ENCODE measurements at regions not wholly inside any gene's neighbourhood (a gene's known extent, or its start where the extent isn't known, plus 50 kb on each side); places are given as distances from the start of the nearest gene placed in this dataset.

DNA sequence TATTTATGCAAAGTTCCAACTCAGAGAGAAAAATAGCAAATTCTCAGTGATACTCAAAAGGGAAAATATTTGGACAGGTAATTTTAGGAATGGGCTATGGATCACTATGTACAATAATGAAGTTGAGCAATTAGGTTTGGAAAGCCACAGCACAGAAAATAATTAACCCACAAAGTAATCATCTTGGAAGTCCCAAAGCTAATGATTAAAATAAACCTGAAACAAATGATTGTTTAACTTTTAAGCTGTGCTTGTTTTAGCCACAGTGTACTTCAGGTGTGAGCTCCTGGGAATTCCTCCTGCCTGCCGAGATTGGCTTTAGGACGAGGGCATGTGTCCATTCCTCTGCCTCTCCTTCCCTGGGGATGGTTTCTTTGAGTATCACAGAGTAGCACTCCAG is 403.9 kb downstream of the ZSWIM6 start:
- no peak for DNase-seq (ENCODE audit: low read depth in 1 of 2, low spot score in 1 of 2)

DNA sequence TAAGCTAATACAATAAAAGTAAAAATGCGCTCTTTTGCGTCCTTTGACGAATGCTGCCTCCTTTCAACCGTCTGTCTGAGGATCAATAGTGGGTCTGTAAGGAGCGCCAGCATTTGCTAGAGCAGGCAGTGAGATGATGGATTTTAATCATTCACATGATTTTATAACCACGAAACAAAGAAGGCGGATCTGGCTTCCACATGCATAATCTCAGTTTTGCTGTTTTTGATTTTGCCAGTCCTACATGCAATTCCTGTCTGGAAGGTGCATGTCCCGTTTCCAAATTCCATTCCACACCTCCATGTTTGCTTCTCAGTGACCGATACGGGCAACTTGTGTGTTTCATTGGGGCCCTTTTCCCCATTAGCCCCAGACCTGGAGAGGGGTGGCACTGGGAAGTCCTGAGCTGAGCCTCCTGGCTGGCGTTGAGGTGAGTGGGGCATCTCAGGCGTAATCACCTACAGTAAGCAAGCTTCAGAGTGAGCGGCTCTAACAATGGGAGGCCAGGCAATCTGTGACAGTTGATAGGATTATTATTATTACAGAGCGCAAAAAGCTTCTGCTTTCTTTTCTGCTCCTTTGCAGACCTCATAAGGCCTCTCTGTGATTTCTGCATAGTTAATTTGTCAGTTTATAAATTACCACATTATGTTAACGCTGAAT is 405.4 kb downstream of the ZSWIM6 start:
- no peak for DNase-seq (ENCODE audit: low read depth in 1 of 2, low spot score in 1 of 2)

DNA sequence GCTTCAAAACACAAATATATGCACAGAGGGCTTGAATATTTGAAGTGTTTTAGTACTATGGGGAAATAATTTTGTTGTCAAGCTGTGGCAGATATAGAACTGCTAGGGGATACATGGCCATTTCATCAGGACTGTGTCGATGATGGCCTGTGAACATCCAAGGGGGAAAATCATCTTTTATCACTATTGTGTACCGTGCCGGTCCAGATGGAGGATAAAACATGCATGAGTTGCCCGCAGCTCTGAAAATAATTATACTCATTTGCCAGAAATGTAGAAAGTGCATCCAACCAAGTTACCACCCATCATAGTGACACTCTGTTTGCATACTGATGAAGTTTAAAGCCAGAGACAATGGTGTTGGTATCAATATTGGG is 405.9 kb downstream of the ZSWIM6 start:
- no peak for DNase-seq (ENCODE audit: low read depth in 1 of 2, low spot score in 1 of 2)

DNA sequence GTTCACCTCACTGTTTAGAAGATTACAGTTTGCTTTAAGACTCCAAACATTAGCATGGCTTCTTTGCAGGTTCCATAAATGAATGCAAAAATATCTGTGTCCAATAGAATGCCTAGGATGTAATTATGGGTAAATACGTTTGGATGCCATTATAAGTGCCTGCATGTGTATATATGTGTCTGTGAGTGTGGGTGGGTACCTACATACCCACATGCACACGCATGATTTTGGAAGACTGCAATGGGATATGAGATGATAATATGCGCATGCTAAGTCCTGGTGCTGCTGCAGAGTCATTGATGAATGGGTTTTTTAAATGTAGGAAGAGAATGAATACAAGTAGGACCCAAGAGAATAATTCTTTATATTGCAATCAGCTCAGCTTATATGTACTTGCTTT is 406.4 kb downstream of the ZSWIM6 start:
- no peak for DNase-seq (ENCODE audit: low read depth in 1 of 2, low spot score in 1 of 2)

DNA sequence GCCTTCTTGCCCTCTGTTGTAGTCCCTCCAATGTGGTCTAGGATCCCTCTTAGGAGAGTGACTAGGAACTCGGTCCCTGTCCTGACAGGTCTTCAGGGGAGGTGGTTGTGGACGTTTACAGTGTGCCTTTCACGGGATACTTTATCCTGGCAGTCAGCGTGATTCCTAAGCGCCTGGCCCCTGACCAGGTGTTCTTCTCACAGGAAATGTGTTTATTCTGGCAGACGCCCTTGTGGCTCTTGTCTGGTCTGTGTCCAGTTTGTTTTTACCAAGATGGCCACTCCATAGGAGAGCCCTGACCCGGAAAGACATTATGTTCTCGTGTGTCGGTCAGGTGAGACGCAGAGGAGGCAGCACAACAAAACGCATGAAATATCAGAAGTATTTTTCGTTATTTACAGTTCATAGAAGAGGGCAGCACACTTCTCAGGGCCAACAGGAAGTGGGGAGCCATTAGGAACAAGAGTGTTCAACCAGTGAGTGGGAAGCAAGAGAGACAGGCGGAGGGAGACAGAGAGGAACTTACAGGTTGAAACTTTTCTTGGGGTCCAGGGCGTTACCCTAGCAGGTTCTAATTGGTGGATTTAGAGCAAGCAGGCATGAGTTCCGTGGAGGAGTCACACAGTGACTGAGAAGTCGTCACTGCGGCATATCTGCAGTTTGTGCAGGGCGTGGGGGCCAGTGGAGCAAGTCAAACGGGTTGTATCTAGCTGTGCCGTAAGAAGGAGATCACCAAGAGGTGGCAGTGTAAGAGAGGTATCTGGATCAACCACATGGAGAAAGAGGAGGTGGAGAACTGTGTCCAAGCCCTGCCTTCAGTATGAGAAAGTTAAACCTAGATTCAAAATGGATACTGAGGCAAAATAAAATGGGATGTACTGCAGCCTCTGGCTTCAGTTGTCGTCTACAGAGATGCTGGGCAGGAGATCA is 412.9 kb downstream of the ZSWIM6 start:
- DNase-seq (ENCODE audit: low read depth in 1 of 2, low spot score in 1 of 2), result no peak

DNA sequence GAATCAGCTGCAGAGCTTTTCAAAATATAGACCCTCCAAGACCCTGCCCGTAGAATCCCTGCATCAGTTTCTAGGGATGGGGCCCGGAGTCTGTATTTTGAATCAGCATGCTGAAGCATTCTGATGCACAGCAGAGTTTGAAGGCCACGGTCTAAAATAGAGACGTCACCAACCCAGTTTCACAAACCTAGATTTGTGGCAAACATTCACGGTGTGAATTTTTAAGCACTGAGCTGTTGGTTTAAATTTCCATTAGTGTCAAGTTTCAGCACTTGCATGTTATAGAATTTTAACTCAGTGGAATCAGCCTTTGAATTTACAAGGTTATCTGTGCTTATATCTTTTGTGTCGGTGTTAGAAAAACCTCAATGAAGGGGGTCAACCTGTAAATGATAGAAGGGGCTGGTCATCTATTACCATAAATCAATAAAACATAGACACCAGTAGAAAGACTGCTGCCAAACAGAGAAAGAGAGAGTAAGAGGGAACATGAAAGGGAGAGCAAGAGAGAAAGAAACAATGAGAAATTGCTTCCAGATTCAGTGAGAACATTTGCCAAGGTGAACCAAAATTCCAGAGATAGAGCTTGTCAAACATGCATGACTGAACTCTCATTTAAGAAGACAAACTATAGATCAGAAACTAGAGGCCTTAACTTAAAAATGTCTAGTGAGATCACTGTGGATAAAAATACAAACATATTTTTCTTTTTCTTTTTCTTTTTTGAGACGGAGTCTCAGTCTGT is 414.9 kb downstream of the ZSWIM6 start:
- no peak for DNase-seq (ENCODE audit: low read depth in 1 of 2, low spot score in 1 of 2)

DNA sequence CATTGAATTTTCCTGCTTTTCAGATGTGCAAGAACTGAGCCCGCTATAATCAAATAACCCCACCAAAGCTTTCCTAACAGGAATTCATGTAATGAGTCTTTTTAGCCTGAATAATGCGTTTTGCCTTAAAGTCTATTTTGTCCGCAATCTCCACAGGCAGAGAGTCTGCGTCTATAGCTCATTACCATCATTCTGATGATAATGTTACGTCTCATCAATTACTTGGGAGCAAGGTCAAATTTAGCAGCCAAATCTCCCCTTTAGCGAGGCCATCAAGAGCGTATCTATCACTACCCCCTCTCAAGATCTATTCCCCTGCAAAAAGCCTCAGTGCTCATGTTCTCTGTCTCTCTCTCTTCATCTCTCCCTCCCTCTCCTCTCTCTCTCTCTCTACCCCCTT is 416.1 kb downstream of the ZSWIM6 start:
- DNase-seq (ENCODE audit: low read depth in 1 of 2, low spot score in 1 of 2), result no peak

DNA sequence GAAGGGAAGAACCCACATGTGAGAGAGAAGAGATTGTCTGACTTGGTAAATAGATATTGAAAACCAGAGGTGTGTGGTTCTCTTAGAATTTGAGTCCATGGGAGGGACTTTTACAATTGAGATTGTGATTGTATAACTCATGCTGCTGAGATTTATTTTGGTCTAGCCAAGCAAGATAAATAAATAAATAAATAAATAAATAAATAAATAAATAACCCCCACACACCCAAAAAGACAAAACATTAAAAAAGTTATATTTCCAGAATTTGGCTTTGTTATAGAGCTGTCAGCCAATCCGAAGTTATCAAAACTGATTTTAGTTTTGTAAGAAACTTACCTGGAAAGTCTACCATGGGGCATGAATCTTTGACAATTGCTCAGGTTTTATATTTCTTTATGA is 416.6 kb downstream of the ZSWIM6 start:
- no peak for DNase-seq (ENCODE audit: low read depth in 1 of 2, low spot score in 1 of 2)

DNA sequence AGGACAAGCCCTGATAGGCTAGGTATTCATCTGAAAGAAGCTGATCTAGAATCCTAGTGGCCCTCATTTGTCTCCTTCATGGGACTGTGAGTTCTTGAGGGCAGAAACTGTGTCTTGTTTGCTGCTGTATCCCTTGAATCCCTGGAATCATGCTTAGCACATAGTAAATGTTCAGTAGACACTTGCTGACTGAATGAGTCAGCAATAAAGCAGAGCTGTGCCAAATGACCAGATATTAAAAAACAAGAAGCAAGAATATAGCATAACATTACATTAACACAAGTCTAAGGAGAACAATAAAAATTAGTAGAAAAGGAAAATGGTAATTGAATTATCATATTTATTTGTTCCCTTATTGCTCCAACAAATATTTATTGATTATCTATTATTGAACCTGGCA is 420.5 kb downstream of the ZSWIM6 start:
- DNase-seq (ENCODE audit: low read depth in 1 of 2, low spot score in 1 of 2), result no peak

DNA sequence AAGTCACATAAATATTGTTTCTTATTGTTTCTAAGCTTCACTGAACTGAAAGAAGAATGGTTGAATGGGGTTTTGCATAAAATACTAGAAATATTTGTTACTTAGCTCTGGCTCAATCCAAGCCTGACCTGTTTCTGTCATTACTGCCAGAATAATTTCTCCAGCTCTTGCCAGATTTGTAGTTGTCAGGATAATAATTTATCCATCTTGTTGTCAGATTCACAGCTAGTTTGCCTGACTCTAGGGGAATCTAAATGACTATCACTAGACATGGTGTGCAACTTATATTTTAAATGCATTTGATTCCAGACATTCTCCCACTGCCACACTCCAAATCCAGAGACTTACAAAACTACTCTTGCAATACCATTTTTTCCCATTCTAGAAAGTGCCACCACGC is 422.7 kb downstream of the ZSWIM6 start:
- DNase-seq (ENCODE audit: low read depth in 1 of 2, low spot score in 1 of 2), result no peak

DNA sequence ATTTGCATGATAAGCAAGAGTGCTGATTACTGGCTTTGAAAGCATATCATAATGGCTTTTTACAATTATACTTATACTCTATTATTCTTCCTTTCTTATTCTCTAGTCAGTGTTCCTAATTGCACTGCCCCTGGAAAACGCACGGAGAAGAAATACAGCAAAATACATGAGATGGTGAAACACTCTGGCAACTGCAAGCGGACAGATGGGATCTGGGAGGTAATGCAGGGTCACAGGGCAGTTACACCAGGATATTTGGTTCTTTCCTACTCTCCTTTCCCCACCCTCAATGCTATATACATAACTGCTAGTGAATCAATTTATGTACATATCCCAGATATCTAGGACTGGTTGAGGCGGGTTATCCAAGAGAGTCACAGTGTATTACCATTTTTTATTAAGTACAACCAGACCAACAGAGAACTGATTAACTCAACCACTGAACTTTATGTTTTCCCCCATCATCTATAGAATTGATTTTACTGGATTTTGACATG is 423.7 kb downstream of the ZSWIM6 start:
- DNase-seq (ENCODE audit: low read depth in 1 of 2, low spot score in 1 of 2), result no peak

DNA sequence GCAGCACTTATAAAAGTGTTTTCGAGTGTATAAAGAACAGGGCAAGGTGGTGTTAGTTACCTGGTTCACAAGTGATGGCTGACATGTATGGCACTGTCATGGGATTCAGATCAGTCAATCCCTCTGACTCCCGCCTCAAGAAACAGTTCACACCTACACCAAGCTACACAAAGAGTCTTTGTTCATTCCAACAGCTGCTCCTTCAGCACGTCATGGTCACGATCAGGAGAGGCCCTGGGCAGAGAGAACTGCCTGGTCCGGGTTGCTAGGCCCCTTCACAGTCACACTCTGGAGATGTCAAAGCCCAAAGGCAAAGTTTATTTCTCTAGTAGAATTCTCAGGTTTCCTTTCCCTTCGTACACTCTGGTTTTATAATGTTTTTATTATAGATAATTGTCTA is 426.7 kb downstream of the ZSWIM6 start:
- no peak for DNase-seq (ENCODE audit: low read depth in 1 of 2, low spot score in 1 of 2)

DNA sequence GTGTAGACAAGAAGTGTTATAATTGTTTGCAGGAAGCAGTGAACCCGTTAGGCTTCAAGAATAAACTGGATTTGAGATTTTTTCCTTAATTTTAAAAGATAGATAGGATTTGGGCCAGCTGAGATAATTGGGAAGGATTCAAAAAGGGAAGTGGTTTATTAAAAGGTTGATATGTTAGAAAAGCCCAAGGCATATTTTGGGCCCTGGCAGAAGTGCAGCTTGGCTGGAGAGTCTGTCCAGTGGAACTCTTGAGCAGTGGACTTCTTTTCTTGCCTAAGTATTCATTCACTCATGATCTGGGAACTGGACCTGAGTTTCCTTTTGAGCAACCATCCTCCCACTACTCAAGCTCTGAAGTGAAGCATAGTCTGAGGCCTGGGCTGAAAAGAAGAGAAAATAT is 433.4 kb downstream of the ZSWIM6 start:
- DNase-seq (ENCODE audit: low read depth in 1 of 2, low spot score in 1 of 2), result no peak

DNA sequence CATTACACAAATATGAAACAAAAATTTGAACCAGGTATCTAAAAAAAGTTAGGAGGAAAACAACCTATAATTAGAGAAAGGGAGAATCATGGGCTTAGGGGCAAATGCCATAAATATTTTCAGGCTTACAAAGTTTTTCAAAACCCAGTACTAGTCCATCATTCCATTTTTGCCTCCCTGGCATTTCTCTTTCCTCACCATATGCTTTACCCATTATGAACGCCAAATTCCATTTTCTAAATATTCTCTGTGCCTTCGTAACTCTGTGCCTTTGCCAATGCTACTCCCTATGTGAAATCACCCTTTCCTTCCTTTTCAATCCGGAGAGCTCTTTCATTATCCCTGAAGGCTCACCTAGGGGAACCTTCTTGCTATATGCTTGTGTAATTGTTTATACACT is 434.1 kb downstream of the ZSWIM6 start:
- DNase-seq (ENCODE audit: low read depth in 1 of 2, low spot score in 1 of 2), result no peak

DNA sequence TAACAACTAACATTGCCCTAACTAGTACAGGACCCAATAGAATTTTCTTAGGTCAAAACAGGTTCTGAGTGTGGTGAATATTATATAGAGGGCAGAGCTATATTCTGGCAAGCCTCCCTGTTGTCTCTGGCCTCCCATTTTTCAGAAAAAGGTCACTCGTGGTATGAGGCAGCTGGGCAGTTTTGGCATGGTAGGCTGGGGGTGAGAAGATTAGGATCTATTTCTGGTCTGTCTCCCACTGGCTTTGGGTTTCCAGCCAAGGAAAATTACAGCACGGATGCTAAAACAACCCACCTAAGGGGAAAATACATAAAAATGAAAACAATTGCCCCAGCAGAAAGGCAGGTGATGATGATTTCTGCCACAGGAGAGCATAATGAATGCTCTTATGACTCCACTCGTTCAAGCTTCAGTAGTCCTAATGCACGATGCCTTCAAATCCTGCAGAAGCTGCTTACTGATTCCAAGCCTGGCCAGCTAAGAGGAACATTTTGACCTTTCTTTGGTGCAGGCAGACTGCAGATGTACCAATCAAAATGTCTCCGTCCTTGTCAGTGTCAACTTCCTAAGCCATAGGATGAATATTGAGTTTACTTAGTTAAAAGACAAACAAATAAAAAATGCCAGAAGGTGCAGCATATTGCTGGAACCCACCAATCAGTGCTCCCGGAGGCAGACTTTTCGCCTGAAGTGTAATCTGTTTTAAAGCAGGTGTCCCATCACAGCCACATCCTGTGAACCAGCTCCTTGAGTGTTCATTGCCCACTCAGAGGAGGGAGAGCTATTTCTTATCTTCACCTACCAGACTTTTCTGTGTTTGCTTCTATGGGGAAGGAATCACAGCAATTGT is 435.4 kb downstream of the ZSWIM6 start:
- DNase-seq (ENCODE audit: low read depth in 1 of 2, low spot score in 1 of 2), result no peak

DNA sequence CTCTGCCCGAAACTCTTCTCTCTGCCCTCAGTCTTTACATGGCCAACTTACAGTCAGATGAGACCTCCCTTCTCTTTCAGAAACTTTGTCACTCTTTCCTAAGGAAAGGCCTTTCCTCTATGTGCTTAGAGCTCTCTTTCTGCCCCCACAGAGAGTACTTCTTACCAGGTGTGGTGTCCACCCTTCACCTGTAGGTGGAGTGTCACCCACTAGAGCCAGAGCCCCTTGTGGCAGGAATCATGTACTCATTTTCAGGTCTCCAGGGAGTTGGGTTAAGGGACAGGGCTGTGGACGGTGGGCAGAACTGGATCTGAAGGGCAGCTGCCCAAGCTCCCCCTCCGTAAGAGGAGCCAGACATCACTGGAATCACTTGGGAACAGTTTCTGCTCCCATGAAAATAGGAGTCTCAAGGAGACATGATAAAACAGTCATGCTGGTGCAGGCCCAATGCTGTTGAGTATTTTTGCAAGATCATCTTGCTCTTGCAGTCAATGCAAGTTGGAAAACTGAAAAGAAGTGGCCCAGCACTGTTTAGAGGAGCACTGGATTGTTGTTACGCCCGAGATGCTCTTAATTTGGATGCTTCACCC is 436.7 kb downstream of the ZSWIM6 start:
- DNase-seq (ENCODE audit: low read depth in 1 of 2, low spot score in 1 of 2), result no peak

DNA sequence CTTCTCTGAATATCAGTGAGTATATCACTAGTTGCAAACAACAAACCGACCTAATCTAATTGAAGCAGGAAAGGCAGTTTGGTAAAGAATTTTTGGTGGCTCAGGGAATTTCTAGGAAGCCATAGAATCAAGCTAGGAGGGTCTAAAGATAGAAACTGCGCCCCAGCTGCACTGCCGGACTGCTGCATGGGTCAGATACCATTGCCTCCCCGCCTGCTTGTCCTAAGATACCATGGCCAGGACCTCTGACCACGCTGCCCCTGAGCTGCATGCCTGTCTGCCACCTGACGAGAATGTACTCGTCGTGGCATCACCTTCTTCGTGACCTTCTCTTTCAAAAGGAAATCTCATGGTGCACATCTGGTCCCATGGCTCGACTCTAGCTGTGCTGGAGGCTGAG is 439.0 kb downstream of the ZSWIM6 start:
- no peak for DNase-seq (ENCODE audit: low read depth in 1 of 2, low spot score in 1 of 2)

DNA sequence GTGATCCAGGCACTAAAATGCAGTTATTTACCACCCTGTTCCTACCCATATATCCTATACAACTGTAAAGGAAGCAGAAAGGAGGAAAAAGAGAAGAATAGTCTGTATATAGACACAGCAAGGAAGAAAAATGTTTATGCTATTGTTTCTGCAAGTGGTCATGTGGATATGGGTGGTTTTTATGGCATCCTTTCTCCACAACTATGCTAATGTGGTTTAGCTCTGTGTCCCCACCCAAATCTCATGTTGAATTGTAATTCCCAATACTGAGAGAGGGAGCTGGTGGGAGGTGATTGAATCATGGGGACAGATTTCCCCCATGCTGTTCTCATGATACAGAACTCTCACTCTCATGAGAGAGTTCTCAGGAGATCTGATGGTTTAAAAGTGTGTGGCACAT is 439.8 kb downstream of the ZSWIM6 start:
- DNase-seq (ENCODE audit: low read depth in 1 of 2, low spot score in 1 of 2), result no peak

DNA sequence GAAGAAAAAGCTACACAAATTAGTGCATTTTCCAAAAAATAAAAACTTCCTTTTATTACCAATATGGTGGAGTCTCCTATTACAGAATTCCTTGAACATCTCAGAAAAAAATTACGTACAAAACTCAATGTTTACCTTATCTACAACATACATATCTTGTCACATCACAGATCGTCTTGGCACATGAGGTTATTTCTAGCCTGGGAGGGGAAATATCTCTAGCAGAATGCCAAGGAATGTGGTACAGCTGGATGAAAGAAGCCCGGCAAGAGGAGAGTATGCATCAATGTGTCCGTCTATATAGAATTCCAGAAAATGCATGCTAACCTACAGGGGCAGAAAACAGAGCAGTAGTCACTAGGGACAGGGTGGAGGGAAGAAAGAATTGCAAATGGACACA is 443.8 kb downstream of the ZSWIM6 start:
- no peak for DNase-seq (ENCODE audit: low read depth in 1 of 2, low spot score in 1 of 2)

DNA sequence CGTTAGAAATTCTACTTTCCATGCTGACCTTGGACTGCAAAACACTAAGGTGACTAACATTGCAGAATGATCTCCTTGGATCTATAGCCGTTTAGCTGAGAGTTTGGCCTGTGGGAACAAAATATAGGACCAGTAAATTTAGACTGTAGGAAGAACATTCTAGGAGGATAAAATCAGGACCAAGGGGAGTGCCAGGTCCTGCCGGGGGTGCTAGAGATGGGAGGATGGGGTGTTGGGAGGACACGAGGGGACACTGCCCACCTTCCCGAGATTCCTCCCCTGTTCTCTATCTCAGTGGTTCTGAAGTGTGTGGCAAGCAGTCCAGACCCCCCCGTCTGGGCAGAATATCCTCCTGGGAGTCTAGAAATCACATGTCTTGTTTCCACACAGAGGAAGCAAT is 445.2 kb downstream of the ZSWIM6 start:
- no peak for DNase-seq (ENCODE audit: low read depth in 1 of 2, low spot score in 1 of 2)

DNA sequence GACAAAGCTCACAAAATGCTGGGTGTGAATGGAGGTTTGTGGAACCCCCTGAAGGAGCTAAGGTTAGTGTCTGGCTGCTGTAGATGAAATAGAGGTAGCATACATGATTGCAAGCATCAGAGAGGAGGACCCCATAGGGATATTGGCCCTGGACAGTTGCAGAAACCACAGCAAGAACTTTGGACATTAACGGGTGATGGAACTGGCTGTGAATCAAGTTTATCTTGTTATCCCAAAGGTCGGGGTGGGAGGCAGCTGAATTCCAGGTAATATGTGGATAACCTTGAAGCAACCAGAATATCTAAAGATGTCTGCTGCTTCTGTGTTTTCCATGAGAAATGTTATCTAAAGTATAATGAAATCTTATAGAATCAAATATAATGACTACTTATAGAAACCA is 447.7 kb downstream of the ZSWIM6 start:
- no peak for DNase-seq (ENCODE audit: low read depth in 1 of 2, low spot score in 1 of 2)
